ENCODE measurements at regions not wholly inside any gene's neighbourhood (a gene's known extent, or its start where the extent isn't known, plus 50 kb on each side); places are given as distances from the start of the nearest gene placed in this dataset.
A peak's percentile ranks its signal among the peaks of the same experiment; 100 is the strongest.
"Not testable (repeated sequence)": the region's sequence is repeated elsewhere in the genome, so short reads cannot be mapped to it uniquely, and the experiment has no call there.

GRCh38 chr4:177259466-177259865 lies 50.2 kb upstream of the NEIL3 start:
- POLR2A ChIA-PET; H3K27me3 ChIP-seq (replicated peaks in 2 of 5; ENCODE audit: control insufficient read depth in 4 of 5, insufficient read depth in 5 of 5, low read length in 4 of 5); H3K4me3 ChIP-seq (ENCODE audit: control insufficient read depth in 1 of 7, extremely low read depth in 1 of 7, insufficient read depth in 4 of 7, low read depth in 2 of 7, low read length in 6 of 7); H3K9me3 ChIP-seq (ENCODE audit: control extremely low read depth in 1 of 5, control insufficient read depth in 4 of 5, insufficient read depth in 2 of 5, low read depth in 1 of 5, low read length in 4 of 5); H3K27ac ChIP-seq (ENCODE audit: insufficient read depth in 1 of 2, low read depth in 1 of 2, low read length in 2 of 2, poor library complexity in 1 of 2, severe bottlenecking in 2 of 2); H3K4me1 ChIP-seq (ENCODE audit: control extremely low read depth in 1 of 4, control insufficient read depth in 4 of 4, insufficient read depth in 4 of 4, low read length in 3 of 4); H3K36me3 ChIP-seq (ENCODE audit: control insufficient read depth in 4 of 4, insufficient read depth in 4 of 4, low read length in 3 of 4): not testable (repeated sequence)
- CTCF ChIA-PET = interaction anchor here (1.4 kb wide), 1 partner anchor 9 kb away, joined by 7 read pairs; no protein-coding TSS in a partner anchor
- peak in 2 of 3 donors; percentile 5 for DNase-seq
- 50% methylated on average over 1 of the region's 2 CpGs for WGBS (ENCODE audit: insufficient coverage)

All from common myeloid progenitor, CD34-positive (primary cell).